BLaER1 (cell line): ENCODE measurements at regions not wholly inside any gene's neighbourhood (a gene's known extent, or its start where the extent isn't known, plus 50 kb on each side); places are given as distances from the start of the nearest gene placed in this dataset.

Source experiments
- H3K27ac ChIP-seq: shearing (Covaris generic); formaldehyde crosslinking; 2 replicates; pipeline ENCODE4 v1.8.1; 2022
- H3K27me3 ChIP-seq: shearing (Covaris generic); formaldehyde crosslinking; 2 replicates; pipeline ENCODE4 v1.8.1; 2022
- H3K36me3 ChIP-seq: shearing (Covaris generic); formaldehyde crosslinking; 2 replicates; pipeline ENCODE4 v1.8.1; 2022
- H3K4me1 ChIP-seq: shearing (Covaris generic); formaldehyde crosslinking; 2 replicates; pipeline ENCODE4 v1.8.1; 2022
- H3K4me2 ChIP-seq: shearing (Covaris generic); formaldehyde crosslinking; 2 replicates; pipeline ENCODE4 v1.8.1; 2022
- H3K4me3 ChIP-seq: shearing (Covaris generic); formaldehyde crosslinking; 2 replicates; pipeline ENCODE4 v1.8.1; 2022
- H3K9ac ChIP-seq: shearing (Covaris generic); formaldehyde crosslinking; 2 replicates; pipeline ENCODE4 v1.8.1; 2022
- H3K9me3 ChIP-seq: shearing (Covaris generic); formaldehyde crosslinking; 2 replicates; pipeline ENCODE4 v1.8.1; 2022
- H4K20me1 ChIP-seq: shearing (Covaris generic); formaldehyde crosslinking; 2 replicates; pipeline ENCODE4 v1.8.1; 2022
- Cebpa-rat ChIP-seq: shearing (Covaris generic); IDR thresholded peaks from 2 replicates; pipeline ENCODE4 v1.8.1; 2022

DNA sequence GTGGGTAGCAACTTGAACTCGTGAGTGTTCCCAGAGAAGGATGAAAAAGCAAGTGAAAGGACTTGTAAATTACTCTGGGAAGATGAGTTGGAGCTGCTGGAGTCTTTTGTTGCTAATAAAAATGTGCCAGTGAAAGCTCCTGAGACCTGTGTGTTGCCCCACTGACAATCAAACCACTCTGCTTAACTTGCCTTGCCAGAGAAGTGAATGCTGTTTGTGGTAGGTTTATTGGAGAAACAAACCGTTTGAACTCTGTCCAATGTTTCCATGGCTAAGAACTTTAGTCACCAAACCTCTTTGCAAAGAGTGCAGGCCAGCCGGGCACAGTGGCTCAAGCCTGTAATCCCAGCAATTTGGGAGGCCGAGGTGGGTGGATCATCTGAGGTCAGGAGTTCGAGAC is 586.9 kb downstream of the PCDH7 start:
- no peak overlapping the region for H3K4me2 ChIP-seq
- TF ChIP-seq Cebpa-rat, result no peak
- no peak overlapping the region for H3K27ac ChIP-seq
- no peaks in the 10 kb centered on the region for H4K20me1 ChIP-seq
- no peak overlapping the region for H3K9ac ChIP-seq
- H3K9me3 ChIP-seq, result no peaks in the 10 kb centered on the region
- H3K27me3 ChIP-seq, result no peaks in the 10 kb centered on the region
- no peaks in the 10 kb centered on the region for H3K36me3 ChIP-seq
- H3K4me1 ChIP-seq, result no peaks in the 10 kb centered on the region
- no peak overlapping the region for H3K4me3 ChIP-seq

DNA sequence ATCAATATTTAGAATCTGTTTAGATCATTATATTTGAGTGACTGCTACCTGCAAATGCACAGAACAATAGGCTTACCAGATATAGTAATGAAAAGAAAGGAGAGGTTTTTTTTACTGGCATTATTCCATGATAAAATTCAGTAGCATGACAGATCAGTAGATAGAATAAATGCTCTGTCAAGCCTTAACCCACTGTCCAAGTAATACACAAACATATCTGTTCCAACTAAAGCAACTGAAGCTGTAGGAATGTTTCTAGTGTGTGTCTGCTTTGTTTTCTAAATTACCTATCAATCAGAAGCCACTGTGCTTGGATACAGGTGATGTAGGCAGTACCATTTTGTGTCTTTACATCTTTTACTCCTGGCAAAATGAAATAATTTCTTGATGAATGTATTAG is 604.6 kb downstream of the PCDH7 start:
- H3K27ac ChIP-seq, result no peak overlapping the region
- no peaks in the 10 kb centered on the region for H3K4me1 ChIP-seq
- H3K4me2 ChIP-seq, result no peak overlapping the region
- no peaks in the 10 kb centered on the region for H3K9me3 ChIP-seq
- no peak for TF ChIP-seq Cebpa-rat
- no peaks in the 10 kb centered on the region for H3K36me3 ChIP-seq
- no peak overlapping the region for H3K9ac ChIP-seq
- H3K27me3 ChIP-seq, result no peaks in the 10 kb centered on the region
- H4K20me1 ChIP-seq, result no peaks in the 10 kb centered on the region
- no peak overlapping the region for H3K4me3 ChIP-seq

DNA sequence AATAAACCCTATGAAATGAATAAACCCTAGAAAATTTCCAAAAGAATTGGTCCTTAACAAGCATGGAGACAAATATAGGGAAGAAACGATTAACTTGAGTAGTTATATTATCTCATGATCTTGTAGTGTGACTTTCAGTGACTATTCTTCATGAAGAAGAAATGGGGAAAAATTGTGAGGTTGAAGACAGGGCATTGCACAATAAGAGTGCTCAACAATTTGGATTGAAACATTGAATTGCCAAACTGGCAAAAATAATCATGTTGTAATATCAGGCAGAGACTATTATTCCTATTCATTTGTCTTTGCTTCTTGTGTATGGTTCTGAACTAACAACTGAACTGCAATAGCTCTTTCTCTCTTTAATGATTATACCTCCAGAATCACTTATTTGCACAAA is 605.1 kb downstream of the PCDH7 start:
- Histone ChIP-seq H3K4me1 (no peaks in the 10 kb centered on the region), H3K9me3 (no peaks in the 10 kb centered on the region), H3K27me3 (no peaks in the 10 kb centered on the region), H3K4me3 (no peak overlapping the region), H4K20me1 (no peaks in the 10 kb centered on the region), H3K4me2 (no peak overlapping the region), H3K36me3 (no peaks in the 10 kb centered on the region), H3K9ac (no peak overlapping the region), H3K27ac (no peak overlapping the region)
- TF ChIP-seq Cebpa-rat, result no peak

DNA sequence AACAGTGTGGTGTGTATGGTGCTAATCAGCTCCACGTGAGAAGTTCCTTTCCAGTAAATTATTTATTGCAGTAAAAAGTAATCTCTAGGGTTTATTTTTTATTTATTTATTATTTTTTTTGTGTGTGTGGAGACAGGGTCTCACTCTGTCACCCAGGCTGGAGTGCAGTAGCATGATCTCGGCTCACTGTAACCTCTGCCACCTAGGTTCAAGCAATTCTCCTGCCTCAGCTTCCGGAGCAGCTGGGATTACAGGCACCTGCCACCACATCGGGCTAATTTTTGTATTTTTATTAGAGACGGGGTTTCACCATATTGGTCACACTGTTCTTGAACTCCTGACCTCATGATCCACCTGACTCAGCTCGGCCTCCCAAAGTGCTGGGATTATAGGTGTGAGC is 606.9 kb downstream of the PCDH7 start:
- H3K4me1 ChIP-seq, result no peaks in the 10 kb centered on the region
- no peak overlapping the region for H3K4me2 ChIP-seq
- no peak overlapping the region for H3K4me3 ChIP-seq
- H3K27ac ChIP-seq, result no peak overlapping the region
- no peaks in the 10 kb centered on the region for H3K27me3 ChIP-seq
- H4K20me1 ChIP-seq, result no peaks in the 10 kb centered on the region
- H3K9me3 ChIP-seq, result no peaks in the 10 kb centered on the region
- no peaks in the 10 kb centered on the region for H3K36me3 ChIP-seq
- H3K9ac ChIP-seq, result no peak overlapping the region
- no peak for TF ChIP-seq Cebpa-rat

DNA sequence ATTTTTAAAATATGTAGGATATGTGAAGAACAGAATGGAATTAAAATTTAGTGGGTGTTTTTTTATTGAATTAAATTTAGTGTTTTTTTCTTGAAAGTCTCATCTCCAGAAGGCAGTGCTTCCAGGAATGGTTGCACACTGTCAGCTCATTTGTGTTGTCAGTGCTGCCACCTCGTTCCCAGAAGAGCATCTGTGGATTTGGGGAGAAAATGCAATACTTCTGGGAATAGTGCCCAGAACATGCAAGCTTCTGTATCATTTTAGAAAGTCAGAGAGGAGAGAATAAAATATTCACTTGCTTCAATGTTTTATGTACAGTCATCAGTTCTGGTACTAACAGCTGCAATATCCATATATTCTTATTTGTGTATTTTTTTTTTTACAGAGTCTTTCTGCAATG is 608.8 kb downstream of the PCDH7 start:
- H3K27me3 ChIP-seq, result no peaks in the 10 kb centered on the region
- H3K4me3 ChIP-seq, result no peak overlapping the region
- no peaks in the 10 kb centered on the region for H4K20me1 ChIP-seq
- no peak overlapping the region for H3K9ac ChIP-seq
- no peaks in the 10 kb centered on the region for H3K4me1 ChIP-seq
- no peak overlapping the region for H3K27ac ChIP-seq
- no peaks in the 10 kb centered on the region for H3K9me3 ChIP-seq
- H3K36me3 ChIP-seq, result no peaks in the 10 kb centered on the region
- H3K4me2 ChIP-seq, result no peak overlapping the region
- TF ChIP-seq Cebpa-rat, result no peak

DNA sequence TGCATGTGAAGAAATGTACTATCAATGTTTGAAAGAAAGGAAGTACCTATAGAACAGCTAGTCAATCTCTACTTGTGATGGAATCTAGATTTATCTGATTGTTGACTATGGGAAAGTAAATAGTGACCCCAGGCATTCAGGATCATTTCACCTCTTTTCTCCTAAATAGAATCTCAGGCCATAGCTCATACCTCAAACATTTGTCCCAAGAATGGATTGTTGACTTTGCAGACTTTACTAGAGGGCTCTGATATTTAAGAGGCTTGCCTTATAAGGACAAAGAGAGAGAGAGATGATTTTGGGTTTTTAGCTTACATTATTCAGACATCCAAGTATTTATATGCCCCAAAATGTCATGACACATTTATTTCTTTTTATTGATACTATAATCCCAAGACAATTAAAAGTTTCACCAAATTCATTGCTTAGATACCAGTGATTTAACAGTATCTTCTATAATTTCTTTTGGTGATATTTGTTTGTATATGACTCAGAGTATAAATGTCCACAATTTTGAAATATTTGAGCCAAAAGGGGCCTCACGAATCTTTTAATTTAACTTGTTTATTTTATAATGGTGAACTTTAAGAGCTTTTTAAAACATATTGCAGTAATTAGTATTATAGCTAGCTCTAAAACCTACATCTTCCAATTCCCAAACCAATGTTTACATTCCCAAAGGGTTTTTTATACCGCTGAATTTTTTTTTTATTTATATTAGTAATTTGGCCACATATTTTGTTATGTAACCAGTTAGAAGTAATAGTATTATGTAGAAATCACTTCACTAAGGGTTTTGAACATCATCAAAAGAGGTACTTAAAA is 614.1 kb downstream of the PCDH7 start:
- Histone ChIP-seq H3K9ac (no peak overlapping the region), H3K4me1 (no peaks in the 10 kb centered on the region), H3K36me3 (no peaks in the 10 kb centered on the region), H3K4me3 (no peak overlapping the region), H3K27ac (no peak overlapping the region), H3K4me2 (no peak overlapping the region), H3K9me3 (no peaks in the 10 kb centered on the region), H3K27me3 (no peaks in the 10 kb centered on the region), H4K20me1 (no peaks in the 10 kb centered on the region)
- no peak for TF ChIP-seq Cebpa-rat

DNA sequence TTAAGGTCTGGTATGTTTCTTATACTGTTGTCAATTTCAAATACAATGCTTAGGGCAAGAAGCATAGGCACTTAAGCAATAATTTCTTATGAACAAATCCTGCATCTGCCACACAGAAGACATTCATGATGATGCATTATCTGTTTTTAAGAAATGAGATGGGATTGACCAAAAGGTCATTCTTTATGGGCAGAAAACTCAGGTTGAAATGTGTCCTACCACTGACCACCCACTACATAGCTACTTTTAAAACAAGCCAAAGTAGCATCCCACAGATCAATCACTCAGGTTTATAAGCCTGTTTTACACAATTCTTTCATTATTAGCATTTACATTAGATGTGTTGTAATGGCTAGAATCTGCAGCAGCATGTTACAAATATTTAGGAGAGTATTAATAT is 617.8 kb downstream of the PCDH7 start:
- Histone ChIP-seq H3K4me1 (no peaks in the 10 kb centered on the region), H3K9ac (no peak overlapping the region), H3K27me3 (no peaks in the 10 kb centered on the region), H3K4me3 (no peak overlapping the region), H3K4me2 (no peak overlapping the region), H3K9me3 (no peaks in the 10 kb centered on the region), H3K27ac (no peak overlapping the region), H4K20me1 (no peaks in the 10 kb centered on the region), H3K36me3 (no peaks in the 10 kb centered on the region)
- TF ChIP-seq Cebpa-rat, result no peak

DNA sequence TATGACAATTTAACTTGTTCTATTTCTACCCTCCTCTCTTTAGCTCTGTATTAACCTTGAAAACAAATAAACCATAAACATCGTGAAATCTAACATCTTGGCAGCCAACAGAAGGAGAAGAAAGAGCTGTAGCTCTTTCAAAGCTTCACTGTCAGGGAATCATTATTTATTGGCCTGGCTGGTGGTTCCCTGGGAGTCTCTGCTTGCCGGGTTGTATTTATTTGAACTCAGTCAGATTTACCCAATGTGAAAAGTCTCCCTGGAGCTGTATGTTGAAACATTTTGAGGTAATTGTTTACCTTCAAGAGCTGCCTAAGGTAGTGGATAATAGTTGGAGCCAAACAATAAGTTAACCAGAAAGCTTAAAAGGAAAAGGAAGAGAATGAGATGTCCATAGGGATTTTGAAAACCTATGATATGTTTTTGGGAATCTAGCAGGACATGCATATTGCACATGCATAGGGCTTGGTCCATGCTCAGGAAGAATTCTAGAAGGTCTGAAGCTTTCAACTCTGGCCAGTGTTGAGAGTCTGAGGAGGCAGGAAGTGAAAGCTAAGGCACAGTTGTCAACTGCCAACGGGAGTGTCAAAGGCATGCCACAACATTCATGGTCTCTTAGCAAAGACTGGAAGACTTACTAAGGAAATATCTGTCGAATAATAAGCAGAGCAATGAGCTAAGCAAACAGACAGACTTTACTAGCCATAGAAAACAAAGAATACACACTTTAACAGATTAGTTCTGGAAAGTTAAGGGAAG is 621.6 kb downstream of the PCDH7 start:
- Histone ChIP-seq H3K27ac (no peak overlapping the region), H3K9ac (no peak overlapping the region), H3K4me1 (no peaks in the 10 kb centered on the region), H4K20me1 (no peaks in the 10 kb centered on the region), H3K4me2 (no peak overlapping the region), H3K36me3 (no peaks in the 10 kb centered on the region), H3K4me3 (no peak overlapping the region), H3K27me3 (no peaks in the 10 kb centered on the region), H3K9me3 (peaks cover 3% of the 10 kb centered on the region; the same call in 1 of the 2 replicates)
- no peak for TF ChIP-seq Cebpa-rat

DNA sequence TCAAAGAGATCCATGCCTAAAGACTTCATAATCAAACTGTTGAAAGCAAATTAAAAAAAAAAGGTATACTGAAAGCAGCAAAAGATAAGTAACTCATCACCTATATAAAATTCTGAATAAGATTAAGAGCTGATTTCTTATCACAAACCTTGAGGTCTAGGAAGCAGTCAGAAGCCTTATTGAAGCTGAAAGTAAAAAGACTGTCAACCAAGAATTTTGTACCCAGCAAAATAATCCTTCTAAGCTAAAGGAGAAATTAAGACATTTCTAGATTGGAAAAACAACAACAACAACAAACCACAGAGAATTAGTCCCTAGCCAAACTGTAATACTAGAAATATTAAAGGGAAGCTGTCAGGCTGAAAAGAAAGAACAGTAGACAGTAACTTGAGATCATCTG is 622.9 kb downstream of the PCDH7 start:
- no peaks in the 10 kb centered on the region for H3K4me1 ChIP-seq
- H3K27me3 ChIP-seq, result no peaks in the 10 kb centered on the region
- no peaks in the 10 kb centered on the region for H4K20me1 ChIP-seq
- H3K9me3 ChIP-seq, result peaks cover 3% of the 10 kb centered on the region; the same call in 1 of the 2 replicates
- no peaks in the 10 kb centered on the region for H3K36me3 ChIP-seq
- TF ChIP-seq Cebpa-rat, result no peak
- H3K27ac ChIP-seq, result no peak overlapping the region
- no peak overlapping the region for H3K4me3 ChIP-seq
- no peak overlapping the region for H3K9ac ChIP-seq
- no peak overlapping the region for H3K4me2 ChIP-seq

DNA sequence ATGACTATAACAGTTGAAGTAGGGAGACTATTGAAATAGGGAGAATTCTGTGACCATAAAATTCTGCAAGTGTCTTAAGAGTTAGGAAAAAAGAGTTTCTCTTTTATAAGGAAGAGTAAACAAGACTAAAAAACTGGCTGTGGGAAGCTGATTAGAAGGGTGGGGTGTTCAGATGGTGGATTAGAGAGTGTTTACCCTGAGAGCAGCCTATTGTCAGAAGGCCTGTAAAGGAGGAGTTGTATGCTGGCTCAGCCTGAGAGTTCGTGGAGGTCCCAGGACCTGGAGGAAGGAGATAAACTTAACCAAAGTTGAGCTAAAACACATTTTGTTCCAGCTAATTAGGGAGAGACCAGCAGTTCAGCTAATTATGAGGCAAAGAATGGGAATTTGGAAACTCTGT is 629.7 kb downstream of the PCDH7 start:
- Histone ChIP-seq H3K4me3 (no peak overlapping the region), H3K9me3 (no peaks in the 10 kb centered on the region), H3K27me3 (no peaks in the 10 kb centered on the region), H3K36me3 (no peaks in the 10 kb centered on the region), H4K20me1 (no peaks in the 10 kb centered on the region), H3K9ac (no peak overlapping the region), H3K27ac (no peak overlapping the region), H3K4me2 (no peak overlapping the region), H3K4me1 (no peaks in the 10 kb centered on the region)
- no peak for TF ChIP-seq Cebpa-rat
